ENCODE measurements at regions not wholly inside any gene's neighbourhood (a gene's known extent, or its start where the extent isn't known, plus 50 kb on each side); places are given as distances from the start of the nearest gene placed in this dataset.

- Histone ChIP-seq H3K9me1 (ENCODE audit: control insufficient read depth, insufficient read depth, low read length) (no peaks in the 10 kb centered on the region), H3K4me3 (no peak overlapping the region), H3K9me3 (replicated peaks; ENCODE audit: control insufficient read depth, insufficient read depth, low read depth, low read length) (no peaks in the 10 kb centered on the region), H4K20me1 (replicated peaks; ENCODE audit: control insufficient read depth, insufficient read depth, low read length) (no peaks in the 10 kb centered on the region), H3K4me1 (replicated peaks in 1 of 2; ENCODE audit: control insufficient read depth in 2 of 2, insufficient read depth in 2 of 2, low read length in 2 of 2) (no peaks in the 10 kb centered on the region), H3K27ac (ENCODE audit: extremely low read depth, low read depth, low read length) (no peak overlapping the region), H3K27me3 (ENCODE audit: control insufficient read depth in 2 of 2, insufficient read depth in 2 of 2, low read length in 2 of 2) (no peaks in the 10 kb centered on the region), H3K4me2 (ENCODE audit: insufficient read depth, low read length) (no peak overlapping the region), H3K79me2 (ENCODE audit: control insufficient read depth, insufficient read depth, low read length) (no peaks in the 10 kb centered on the region), H3K36me3 (ENCODE audit: control insufficient read depth, insufficient read depth, low read length) (no peaks in the 10 kb centered on the region), H2AFZ (ENCODE audit: low read depth, low read length) (no peak overlapping the region), H3K9ac (ENCODE audit: insufficient read depth in 1 of 2, low read depth in 2 of 2, low read length in 2 of 2) (no peak overlapping the region)
- CTCF ChIA-PET (ENCODE audit: low intra/inter-chr PET ratio) = no interaction called here
- TF ChIP-seq MTA3 (IDR thresholded peaks at IDR 0.05; ENCODE audit: borderline replicate concordance) (no peak), TCF15 (CRISPR knock-in tag; IDR thresholded peaks at IDR 0.05) (no peak), RBM25 (IDR thresholded peaks at IDR 0.05; ENCODE audit: low read depth, low read length, severe bottlenecking) (no peak), ZNF124 (CRISPR knock-in tag; IDR thresholded peaks at IDR 0.05) (no peak), SAP30 (IDR thresholded peaks at IDR 0.05; ENCODE audit: borderline replicate concordance, insufficient read depth, low read depth, low read length, poor library complexity, severe bottlenecking) (no peak), ATF3 (IDR thresholded peaks at IDR 0.05) (no peak), ATF3 (CRISPR knock-in tag; conservative IDR thresholded peaks at IDR 0.05) (no peak), HOXB6 (CRISPR knock-in tag; IDR thresholded peaks at IDR 0.05; ENCODE audit: borderline replicate concordance) (no peak), PTRF (tag; IDR thresholded peaks at IDR 0.05) (no peak), GABPB2 (CRISPR knock-in tag; conservative IDR thresholded peaks at IDR 0.05) (no peak), SREBF2 (CRISPR knock-in tag; IDR thresholded peaks at IDR 0.05) (no peak), ZNF398 (CRISPR knock-in tag; IDR thresholded peaks at IDR 0.05) (no peak)
- no peak for FAIRE-seq
- ATAC-seq = no peak
- intact Hi-C loops (cut with micrococcal nuclease) = no loop called here
- no peak for DNase-seq (ENCODE audit: extremely low read depth in 1 of 4, low spot score in 3 of 4)
- POLR2A ChIA-PET = no interaction called here
- WGBS (ENCODE audit: insufficient coverage, low coverage, missing lambda C conversion rate) = 0% methylated on average over 1 of the region's 1 CpG
- in situ Hi-C loops (cut with MboI) = no loop called here
- BruUV-seq (replicated peaks) = no TSS peak
Observed at GRCh38 chr12:82174383-82174782, 183.8 kb downstream of the CCDC59 start.

All from K562 (cell line).